ENCODE measurements at regions not wholly inside any gene's neighbourhood (a gene's known extent, or its start where the extent isn't known, plus 50 kb on each side); places are given as distances from the start of the nearest gene placed in this dataset.

- intact Hi-C loops (cut with micrococcal nuclease) (no loop called here), dilution Hi-C loops (cut with MboI; ENCODE audit: extremely low pct_ligation_motif_present, low sequenced_read_pairs) (no loop called here)
- DNase-seq (ENCODE audit: low read depth, low spot score) (no peak), FAIRE-seq (no peak)
- Histone ChIP-seq H3K4me3 (replicated peaks in 1 of 3; ENCODE audit: insufficient read depth in 1 of 3, low read depth in 1 of 3, low read length in 3 of 3) (no peak overlapping the region), H3K27ac (ENCODE audit: insufficient read depth, low read depth, low read length) (no peak overlapping the region), H4K20me1 (replicated peaks; ENCODE audit: control insufficient read depth, extremely low read depth, insufficient read depth, low read length) (no peaks in the 10 kb centered on the region), H3K27me3 (ENCODE audit: control insufficient read depth in 2 of 2, insufficient read depth in 2 of 2, low read length in 2 of 2) (no peaks in the 10 kb centered on the region), H3K9ac (replicated peaks; ENCODE audit: extremely low read depth, insufficient read depth, low read length) (no peak overlapping the region), H3K9me3 (replicated peaks; ENCODE audit: control insufficient read depth, insufficient read depth, low read length) (peaks cover 4% of the 10 kb centered on the region), H3K79me2 (ENCODE audit: control insufficient read depth, insufficient read depth, low read length) (no peaks in the 10 kb centered on the region), H3K36me3 (ENCODE audit: control insufficient read depth in 2 of 2, extremely low read depth in 1 of 2, insufficient read depth in 2 of 2, low read length in 2 of 2) (no peaks in the 10 kb centered on the region), H3K4me1 (ENCODE audit: control insufficient read depth, extremely low read depth, insufficient read depth, low read length) (no peaks in the 10 kb centered on the region), H2AFZ (ENCODE audit: low read depth, low read length) (no peak overlapping the region), H3K4me2 (ENCODE audit: insufficient read depth, low read length) (no peak overlapping the region), H3K9me1 (replicated peaks; ENCODE audit: control insufficient read depth, extremely low read depth, insufficient read depth, low read length) (no peaks in the 10 kb centered on the region)
- ChIA-PET CTCF (no interaction called here), POLR2A (no interaction called here)
- BruUV-seq (replicated peaks): no TSS peak
- no peak for TF ChIP-seq CTCF (IDR thresholded peaks at IDR 0.05; ENCODE audit: extremely low read depth in 1 of 2, insufficient read depth in 1 of 2, low read depth in 1 of 2, low read length in 2 of 2)
- no peak for TF ChIP-seq FOS (IDR thresholded peaks at IDR 0.05; ENCODE audit: borderline replicate concordance, insufficient read depth, low read length)
- TF ChIP-seq POLR2A (IDR thresholded peaks at IDR 0.05; ENCODE audit: low read depth, low read length): no peak
- TF ChIP-seq POLR2AphosphoS5 (IDR thresholded peaks at IDR 0.05; ENCODE audit: insufficient read depth, low read depth, low read length): no peak
- no peak for TF ChIP-seq EZH2 (IDR thresholded peaks at IDR 0.05; ENCODE audit: borderline replicate concordance, low read depth, low read length, severe bottlenecking)
- TF ChIP-seq JUN (IDR thresholded peaks at IDR 0.05; ENCODE audit: borderline replicate concordance, insufficient read depth, insufficient read length, low read depth): no peak
- no peak for TF ChIP-seq MYC (IDR thresholded peaks at IDR 0.05; ENCODE audit: low read depth, low read length)
- no peak for TF ChIP-seq GATA2 (IDR thresholded peaks at IDR 0.05; ENCODE audit: insufficient read depth, insufficient read length, low read depth, low read length)
- no peak for TF ChIP-seq MAX (IDR thresholded peaks at IDR 0.05; ENCODE audit: insufficient read depth, insufficient read length)
Observed at GRCh38 chr3:4033296-4033695, 234.1 kb downstream of the LRRN1 start.
